B cell (primary cell): ENCODE measurements at regions not wholly inside any gene's neighbourhood (a gene's known extent, or its start where the extent isn't known, plus 50 kb on each side); places are given as distances from the start of the nearest gene placed in this dataset.

Source experiments
- ATAC-seq: fragments of 200-7000 bp; cut with Tn5 transposase; one replicate; pipeline ENCODE4 v1.10.0; 2021; ENCODE audit warnings: low read depth, mild to moderate bottlenecking, moderate number of reproducible peaks, moderate library complexity
- CTCF ChIA-PET: fragments of 350-600 bp; sonication (Branson Sonifier 250); formaldehyde crosslinking; loops from one replicate; lab custom pipeline; 2021; ENCODE audit warnings: antibody characterized with exemption, inconsistent platforms; lab: Charles Lee
- POLR2A ChIA-PET: fragments of 350-600 bp; sonication (Branson Sonifier 250); formaldehyde crosslinking; loops from one replicate; lab custom pipeline; 2021; ENCODE audit warnings: antibody characterized with exemption; lab: Charles Lee
- DNase-seq: peaks from one replicate; pipeline ENCODE4 v3.0.0; 2013
- H2AFZ ChIP-seq: 2 replicates; pipeline ENCODE4 v1.6.1; 2012; ENCODE audit warnings: mild to moderate bottlenecking, low read depth, low read length; ENCODE audit not compliant: insufficient read depth, poor library complexity, severe bottlenecking
- H3K27ac ChIP-seq, 2 donors: 1 replicate in 1 of 2; 2 replicates in 1 of 2; pipeline ENCODE4 v1.5.1; 2012 to 2013; ENCODE audit warnings: low read length in 2 of 2, mild to moderate bottlenecking in 2 of 2, moderate library complexity in 1 of 2
- H3K27me3 ChIP-seq, 4 experiments: fragments of 200-600 bp in 1 of 4; sonication (generic) in 1 of 4; replicated peaks in 1 of 4; 1 replicate in 2 of 4; 2 replicates in 2 of 4; pipeline versions ENCODE4 v1.6.1 to v1.7.0; 2013 to 2016; ENCODE audit warnings: low read length in 3 of 4, mild to moderate bottlenecking in 2 of 4, mixed read lengths in 1 of 4, moderate library complexity in 1 of 4; ENCODE audit not compliant: insufficient read depth in 4 of 4, control insufficient read depth in 3 of 4; ENCODE audit errors: control extremely low read depth in 1 of 4
- H3K36me3 ChIP-seq, 2 experiments: replicated peaks in 1 of 2; 1 replicate in 1 of 2; 2 replicates in 1 of 2; pipeline versions ENCODE4 v1.6.1 to v1.7.1; 2013; ENCODE audit warnings: low read length in 1 of 2; ENCODE audit not compliant: insufficient read depth in 2 of 2, control insufficient read depth in 1 of 2; ENCODE audit errors: control extremely low read depth in 1 of 2, extremely low read depth in 1 of 2
- H3K4me1 ChIP-seq, 2 donors: fragments of 200-600 bp in 1 of 2; sonication (generic) in 1 of 2; 1 replicate in 1 of 2; 2 replicates in 1 of 2; pipeline versions ENCODE4 v1.5.1 to v1.6.1; 2013 to 2017; ENCODE audit warnings: low read length in 2 of 2; ENCODE audit not compliant: control insufficient read depth in 2 of 2, insufficient read depth in 2 of 2
- H3K4me2 ChIP-seq: replicated peaks from 2 replicates; pipeline ENCODE3; 2012; ENCODE audit warnings: mild to moderate bottlenecking, low read depth, low read length; ENCODE audit not compliant: poor library complexity, severe bottlenecking
- H3K4me3 ChIP-seq, 5 experiments: fragments of 200-600 bp in 1 of 5; sonication (generic) in 1 of 5; 1 replicate in 3 of 5; 2 replicates in 2 of 5; pipeline versions ENCODE4 v1.5.1 to v1.7.0; 2011 to 2016; ENCODE audit warnings: low read length in 4 of 5, mild to moderate bottlenecking in 4 of 5, low read depth in 2 of 5, control low read depth in 1 of 5, moderate library complexity in 1 of 5; ENCODE audit not compliant: insufficient read depth in 1 of 5; ENCODE audit errors: control extremely low read depth in 1 of 5, extremely low read depth in 1 of 5
- H3K79me2 ChIP-seq: fragments of 200-600 bp; sonication (generic); one replicate; pipeline ENCODE4 v1.6.0; 2016; ENCODE audit warnings: low read length; ENCODE audit not compliant: control insufficient read depth, insufficient read depth
- H3K9ac ChIP-seq: fragments of 200-600 bp; sonication (generic); 2 replicates; pipeline ENCODE4 v1.6.1; 2017; ENCODE audit warnings: mild to moderate bottlenecking, low read length, moderate library complexity
- H3K9me3 ChIP-seq, 3 donors: one replicate each; pipeline versions ENCODE4 v1.6.1 to v1.7.1; 2013; ENCODE audit warnings: low read length in 2 of 3; ENCODE audit not compliant: control insufficient read depth in 2 of 3, insufficient read depth in 1 of 3; ENCODE audit errors: control extremely low read depth in 1 of 3
- H4K20me1 ChIP-seq: 2 replicates; pipeline ENCODE4 v1.6.0; 2012; ENCODE audit warnings: mild to moderate bottlenecking, low read length; ENCODE audit not compliant: insufficient read depth, control insufficient read depth, poor library complexity, severe bottlenecking
- H3K27ac Mint-ChIP-seq: one replicate; pipeline ENCODE4 v1.8.0; 2021; ENCODE audit warnings: mixed read lengths
- H3K27me3 Mint-ChIP-seq: one replicate; pipeline ENCODE4 v1.8.0; 2021; ENCODE audit warnings: mixed read lengths
- H3K4me1 Mint-ChIP-seq: one replicate; pipeline ENCODE4 v1.8.0; 2021; ENCODE audit warnings: mixed read lengths
- H3K4me3 Mint-ChIP-seq: one replicate; pipeline ENCODE4 v1.8.0; 2021; ENCODE audit warnings: mixed read lengths
- H3K9me3 Mint-ChIP-seq: one replicate; pipeline ENCODE4 v1.8.0; 2022; ENCODE audit warnings: mixed read lengths; ENCODE audit not compliant: insufficient read depth
- CTCF ChIP-seq: fragments of 200-600 bp; IDR thresholded peaks from one replicate; pipeline ENCODE4 v1.8.0; 2022; ENCODE audit warnings: antibody characterized with exemption, mild to moderate bottlenecking
- EZH2 ChIP-seq: IDR thresholded peaks from 2 replicates; pipeline ENCODE4 v1.6.1; 2012; ENCODE audit warnings: borderline replicate concordance, low read depth, mild to moderate bottlenecking, moderate library complexity, low read length; ENCODE audit not compliant: insufficient read depth, poor library complexity, severe bottlenecking
- intact Hi-C: fragments of 100-400 bp; cut with micrococcal nuclease; formaldehyde crosslinking; loops from one replicate; pipeline ENCODE4 v1.10.0; 2022

DNA sequence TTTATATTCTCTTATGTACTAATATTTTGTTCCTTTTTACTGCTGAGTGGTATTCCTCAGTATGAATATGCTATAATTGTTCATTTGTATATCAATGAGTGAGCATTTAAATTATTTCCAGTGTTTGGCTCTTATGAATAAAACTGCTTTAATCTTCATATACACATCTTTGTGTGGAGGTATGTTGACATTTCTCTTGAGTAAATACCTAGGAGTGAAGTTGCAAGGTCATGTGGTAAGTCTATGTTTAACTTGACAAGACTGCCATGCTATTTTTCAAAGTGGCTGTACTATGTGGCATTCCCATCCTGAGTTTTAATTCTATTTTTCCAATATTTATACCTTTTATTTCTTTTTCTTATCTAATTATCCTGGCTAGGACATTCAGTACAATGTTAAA lies 124.2 kb downstream of the ADSS2 start:
- Histone ChIP-seq H3K9ac (no peak overlapping the region), H3K4me2 (no peak overlapping the region), H3K4me1 (peaks cover 6 to 9% of the 10 kb centered on the region in 2 donors), H4K20me1 (no peaks in the 10 kb centered on the region), H3K4me3 (no peak overlapping the region), H3K36me3 (no peaks in the 10 kb centered on the region), H3K27ac (no peak overlapping the region), H3K27me3 (no peaks in the 10 kb centered on the region), H3K79me2 (peaks cover 17% of the 10 kb centered on the region), H2AFZ (no peak overlapping the region), H3K9me3 (peaks cover 0 to 2% (median 0%) of the 10 kb centered on the region in 3 donors)
- Mint-ChIP-seq H3K27ac (no peak overlapping the region), H3K4me1 (peaks cover 26% of the 10 kb centered on the region), H3K27me3 (no peaks in the 10 kb centered on the region), H3K4me3 (no peak overlapping the region), H3K9me3 (peaks cover 2% of the 10 kb centered on the region)
- ATAC-seq (no peak), DNase-seq (no peak)
- POLR2A ChIA-PET, result no interaction called here
- CTCF ChIA-PET, result no interaction called here
- TF ChIP-seq EZH2, result no peak
- TF ChIP-seq CTCF, result no peak
- intact Hi-C loops, result no loop called here

GRCh38 chr1:244328476-244328875 lies 123.2 kb downstream of the ADSS2 start:
- Histone ChIP-seq H3K27me3 (no peaks in the 10 kb centered on the region), H3K36me3 (no peaks in the 10 kb centered on the region), H3K4me3 (no peak overlapping the region), H2AFZ (no peak overlapping the region), H4K20me1 (no peaks in the 10 kb centered on the region), H3K4me1 (peaks cover 6 to 9% of the 10 kb centered on the region in 2 donors), H3K27ac (no peak overlapping the region), H3K9me3 (peaks cover 0 to 2% (median 0%) of the 10 kb centered on the region in 3 donors), H3K79me2 (peaks cover 15% of the 10 kb centered on the region), H3K4me2 (no peak overlapping the region), H3K9ac (no peak overlapping the region)
- H3K9me3 Mint-ChIP-seq, result peaks cover 2% of the 10 kb centered on the region
- DNase-seq, result no peak
- H3K4me3 Mint-ChIP-seq, result no peak overlapping the region
- H3K27me3 Mint-ChIP-seq, result peaks cover 6% of the 10 kb centered on the region
- POLR2A ChIA-PET, result no interaction called here
- CTCF ChIA-PET, result no interaction called here
- intact Hi-C loops, result no loop called here
- H3K27ac Mint-ChIP-seq, result no peak overlapping the region
- ATAC-seq, result no peak
- H3K4me1 Mint-ChIP-seq, result peaks cover 19% of the 10 kb centered on the region
- TF ChIP-seq EZH2, result no peak
- no peak for TF ChIP-seq CTCF
